ENCODE measurements at regions not wholly inside any gene's neighbourhood (a gene's known extent, or its start where the extent isn't known, plus 50 kb on each side); places are given as distances from the start of the nearest gene placed in this dataset. TPM values are rescaled to one million over a fixed set of nuclear protein-coding genes. Genes with fewer than 3 reads are reported as not detected.

DNA sequence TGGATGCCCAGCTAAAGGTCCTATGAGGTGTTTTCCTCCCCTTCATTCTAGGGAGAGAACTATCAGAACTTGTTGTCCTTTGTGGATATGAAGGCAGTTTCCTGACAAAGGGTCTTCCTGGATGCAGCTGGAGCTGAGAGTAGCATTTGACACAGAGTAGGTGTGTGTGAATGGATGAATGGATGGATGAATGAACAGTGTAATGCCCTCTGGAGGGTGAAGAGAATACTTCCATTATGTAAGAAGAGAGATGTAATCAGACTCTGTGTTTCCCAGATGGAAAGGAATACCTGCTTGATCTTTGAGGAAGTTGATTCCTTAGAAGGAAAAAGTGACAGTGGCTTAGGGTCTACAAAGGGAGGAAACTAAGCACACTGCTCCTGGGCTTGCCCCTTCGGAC lies 55.4 kb upstream of the AADAT start (continued):
- TF ChIP-seq, protein P1, sequence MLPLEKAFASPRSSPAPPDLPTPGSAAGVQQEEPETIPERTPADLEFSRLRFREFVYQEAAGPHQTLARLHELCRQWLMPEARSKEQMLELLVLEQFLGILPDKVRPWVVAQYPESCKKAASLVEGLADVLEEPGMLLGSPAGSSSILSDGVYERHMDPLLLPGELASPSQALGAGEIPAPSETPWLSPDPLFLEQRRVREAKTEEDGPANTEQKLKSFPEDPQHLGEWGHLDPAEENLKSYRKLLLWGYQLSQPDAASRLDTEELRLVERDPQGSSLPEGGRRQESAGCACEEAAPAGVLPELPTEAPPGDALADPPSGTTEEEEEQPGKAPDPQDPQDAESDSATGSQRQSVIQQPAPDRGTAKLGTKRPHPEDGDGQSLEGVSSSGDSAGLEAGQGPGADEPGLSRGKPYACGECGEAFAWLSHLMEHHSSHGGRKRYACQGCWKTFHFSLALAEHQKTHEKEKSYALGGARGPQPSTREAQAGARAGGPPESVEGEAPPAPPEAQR (CRISPR knock-in tag; IDR thresholded peaks at IDR 0.05) = no peak
- TF ChIP-seq, protein P2, sequence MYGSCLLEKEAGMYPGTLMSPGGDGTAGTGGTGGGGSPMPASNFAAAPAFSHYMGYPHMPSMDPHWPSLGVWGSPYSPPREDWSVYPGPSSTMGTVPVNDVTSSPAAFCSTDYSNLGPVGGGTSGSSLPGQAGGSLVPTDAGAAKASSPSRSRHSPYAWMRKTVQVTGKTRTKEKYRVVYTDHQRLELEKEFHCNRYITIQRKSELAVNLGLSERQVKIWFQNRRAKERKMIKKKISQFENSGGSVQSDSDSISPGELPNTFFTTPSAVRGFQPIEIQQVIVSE (CRISPR knock-in tag; IDR thresholded peaks at IDR 0.05; ENCODE audit: borderline replicate concordance) = no peak

GRCh38 chr4:170139764-170140163 lies 50.0 kb upstream of the AADAT start:
- H3K4me3 Mint-ChIP-seq = no peak overlapping the region
- H3K27ac Mint-ChIP-seq = no peak overlapping the region
- ATAC-seq (no peak), DNase-seq (ENCODE audit: low spot score) (no peak)
- ChIA-PET CTCF (interaction anchor here (1.3 kb wide), 1 partner anchor 120 kb away, joined by 3 read pairs; no protein-coding TSS in a partner anchor), POLR2A (no interaction called here)
- H3K36me3 Mint-ChIP-seq = peaks cover under 1% of the 10 kb centered on the region; the same call in 1 of the 2 replicates
- TF ChIP-seq KAT7 (CRISPR knock-in tag; IDR thresholded peaks at IDR 0.05; ENCODE audit: borderline replicate concordance) (no peak), ZNF232 (CRISPR knock-in tag; IDR thresholded peaks at IDR 0.05) (no peak), RELA (CRISPR knock-in tag; IDR thresholded peaks at IDR 0.05; ENCODE audit: borderline replicate concordance) (no peak), AR (CRISPR knock-in tag; IDR thresholded peaks at IDR 0.05) (no peak), E2F4 (CRISPR knock-in tag; IDR thresholded peaks at IDR 0.05; ENCODE audit: borderline replicate concordance, low read depth) (no peak), USF1 (CRISPR knock-in tag; IDR thresholded peaks at IDR 0.05) (no peak), ZNF263 (CRISPR knock-in tag; IDR thresholded peaks at IDR 0.05; ENCODE audit: low read depth) (no peak), SOX15 (CRISPR knock-in tag; IDR thresholded peaks at IDR 0.05) (no peak), SMAD4 (CRISPR knock-in tag; IDR thresholded peaks at IDR 0.05) (no peak), GABPB1 (CRISPR knock-in tag; IDR thresholded peaks at IDR 0.05) (no peak)
- TF ChIP-seq, protein P3, sequence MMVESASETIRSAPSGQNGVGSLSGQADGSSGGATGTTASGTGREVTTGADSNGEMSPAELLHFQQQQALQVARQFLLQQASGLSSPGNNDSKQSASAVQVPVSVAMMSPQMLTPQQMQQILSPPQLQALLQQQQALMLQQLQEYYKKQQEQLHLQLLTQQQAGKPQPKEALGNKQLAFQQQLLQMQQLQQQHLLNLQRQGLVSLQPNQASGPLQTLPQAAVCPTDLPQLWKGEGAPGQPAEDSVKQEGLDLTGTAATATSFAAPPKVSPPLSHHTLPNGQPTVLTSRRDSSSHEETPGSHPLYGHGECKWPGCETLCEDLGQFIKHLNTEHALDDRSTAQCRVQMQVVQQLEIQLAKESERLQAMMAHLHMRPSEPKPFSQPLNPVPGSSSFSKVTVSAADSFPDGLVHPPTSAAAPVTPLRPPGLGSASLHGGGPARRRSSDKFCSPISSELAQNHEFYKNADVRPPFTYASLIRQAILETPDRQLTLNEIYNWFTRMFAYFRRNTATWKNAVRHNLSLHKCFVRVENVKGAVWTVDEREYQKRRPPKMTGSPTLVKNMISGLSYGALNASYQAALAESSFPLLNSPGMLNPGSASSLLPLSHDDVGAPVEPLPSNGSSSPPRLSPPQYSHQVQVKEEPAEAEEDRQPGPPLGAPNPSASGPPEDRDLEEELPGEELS (CRISPR knock-in tag; IDR thresholded peaks at IDR 0.05) = no peak
- TF ChIP-seq, protein P4, sequence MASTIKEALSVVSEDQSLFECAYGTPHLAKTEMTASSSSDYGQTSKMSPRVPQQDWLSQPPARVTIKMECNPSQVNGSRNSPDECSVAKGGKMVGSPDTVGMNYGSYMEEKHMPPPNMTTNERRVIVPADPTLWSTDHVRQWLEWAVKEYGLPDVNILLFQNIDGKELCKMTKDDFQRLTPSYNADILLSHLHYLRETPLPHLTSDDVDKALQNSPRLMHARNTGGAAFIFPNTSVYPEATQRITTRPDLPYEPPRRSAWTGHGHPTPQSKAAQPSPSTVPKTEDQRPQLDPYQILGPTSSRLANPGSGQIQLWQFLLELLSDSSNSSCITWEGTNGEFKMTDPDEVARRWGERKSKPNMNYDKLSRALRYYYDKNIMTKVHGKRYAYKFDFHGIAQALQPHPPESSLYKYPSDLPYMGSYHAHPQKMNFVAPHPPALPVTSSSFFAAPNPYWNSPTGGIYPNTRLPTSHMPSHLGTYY (CRISPR knock-in tag; IDR thresholded peaks at IDR 0.05) = no peak
- TF ChIP-seq, protein P5, sequence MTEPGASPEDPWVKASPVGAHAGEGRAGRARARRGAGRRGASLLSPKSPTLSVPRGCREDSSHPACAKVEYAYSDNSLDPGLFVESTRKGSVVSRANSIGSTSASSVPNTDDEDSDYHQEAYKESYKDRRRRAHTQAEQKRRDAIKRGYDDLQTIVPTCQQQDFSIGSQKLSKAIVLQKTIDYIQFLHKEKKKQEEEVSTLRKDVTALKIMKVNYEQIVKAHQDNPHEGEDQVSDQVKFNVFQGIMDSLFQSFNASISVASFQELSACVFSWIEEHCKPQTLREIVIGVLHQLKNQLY (CRISPR knock-in tag; IDR thresholded peaks at IDR 0.05) = no peak
- H3K9me3 Mint-ChIP-seq = peaks cover 4% of the 10 kb centered on the region
- H3K27me3 Mint-ChIP-seq (ENCODE audit: low read depth) = no peaks in the 10 kb centered on the region
- H3K4me1 Mint-ChIP-seq = no peaks in the 10 kb centered on the region

Small RNA genes lying in the stretch of these regions (microRNA-seq; reads per million reads assigned to microRNA genes)
- gene MIR6082 (ENCODE audit: borderline number of aligned reads) = not detected
